Endothelial cell of umbilical vein (primary cell): ENCODE measurements at regions not wholly inside any gene's neighbourhood (a gene's known extent, or its start where the extent isn't known, plus 50 kb on each side); places are given as distances from the start of the nearest gene placed in this dataset.

Source experiments
- BruUV-seq: library from RNA; stranded (reverse); fragments of 400-500 nt; replicated peaks from 2 replicates; lab custom pipeline; 2021; lab: Mats Ljungman, UMichigan
- CTCF ChIA-PET: fragments of 300-600, 350-600 bp; sonication (Branson Sonifier 250); formaldehyde crosslinking; loops from one replicate; lab custom pipeline; 2021; ENCODE audit warnings: antibody characterized with exemption, inconsistent platforms; lab: Charles Lee
- POLR2A ChIA-PET: fragments of 300-600, 350-600 bp; sonication (Branson Sonifier 250); formaldehyde crosslinking; loops from one replicate; lab custom pipeline; 2021; ENCODE audit warnings: antibody characterized with exemption, inconsistent platforms; lab: Charles Lee
- DNase-seq: peaks from one replicate; pipeline ENCODE4 v3.0.0-alpha.2; 2011; ENCODE audit warnings: low read depth, low spot score
- FAIRE-seq: peaks from 2 replicates; lab custom pipeline; 2011; peaks lifted over from hg19 to GRCh38; lab: Jason Lieb, UNC
- H2AFZ ChIP-seq: 2 replicates; pipeline ENCODE4 v1.6.0; 2012; ENCODE audit warnings: low read depth, low read length, control low read depth, inconsistent platforms
- H3K27ac ChIP-seq: 2 replicates; pipeline ENCODE4 v1.5.1; 2011; ENCODE audit warnings: low read depth, mild to moderate bottlenecking, control low read depth, low read length, moderate library complexity; ENCODE audit not compliant: insufficient read depth
- H3K27me3 ChIP-seq, 2 experiments: 2 replicates each; pipeline versions ENCODE4 v1.6.0 to v1.6.1; 2011; ENCODE audit warnings: low read length in 2 of 2, mixed read lengths in 1 of 2; ENCODE audit not compliant: control insufficient read depth in 2 of 2, insufficient read depth in 2 of 2
- H3K36me3 ChIP-seq, 2 experiments: 2 replicates in 1 of 2; 3 replicates in 1 of 2; pipeline ENCODE4 v1.5.1; 2011; ENCODE audit warnings: low read length in 2 of 2, mild to moderate bottlenecking in 1 of 2, moderate library complexity in 1 of 2; ENCODE audit not compliant: control insufficient read depth in 2 of 2, insufficient read depth in 2 of 2; ENCODE audit errors: extremely low read depth in 1 of 2
- H3K4me1 ChIP-seq: 3 replicates; pipeline ENCODE4 v1.5.1; 2011; ENCODE audit warnings: mild to moderate bottlenecking, low read length; ENCODE audit not compliant: control insufficient read depth, insufficient read depth; ENCODE audit errors: extremely low read depth
- H3K4me2 ChIP-seq: 2 replicates; pipeline ENCODE4 v1.6.1; 2011; ENCODE audit warnings: low read length, control low read depth, mixed read lengths; ENCODE audit not compliant: insufficient read depth
- H3K4me3 ChIP-seq, 3 experiments: fragments of 200-600 bp in 1 of 3; sonication (generic), shearing (Covaris generic) in 1 of 3; replicated peaks in 1 of 3; 2 replicates each; pipeline ENCODE4 v1.5.1; 2011 to 2016; ENCODE audit warnings: control low read depth in 3 of 3, low read length in 3 of 3, mild to moderate bottlenecking in 2 of 3, inconsistent platforms in 1 of 3, low read depth in 1 of 3, moderate library complexity in 1 of 3; ENCODE audit not compliant: insufficient read depth in 1 of 3
- H3K79me2 ChIP-seq: 2 replicates; pipeline ENCODE4 v1.6.0; 2012; ENCODE audit warnings: low read length, inconsistent platforms; ENCODE audit not compliant: control insufficient read depth, insufficient read depth
- H3K9ac ChIP-seq: replicated peaks from 2 replicates; pipeline ENCODE3; 2011; ENCODE audit warnings: low read length, control low read depth; ENCODE audit not compliant: insufficient read depth; ENCODE audit errors: extremely low read depth
- H3K9me1 ChIP-seq: replicated peaks from 3 replicates; pipeline ENCODE4 v1.6.0; 2011; ENCODE audit warnings: mild to moderate bottlenecking, low read length; ENCODE audit not compliant: control insufficient read depth, insufficient read depth; ENCODE audit errors: extremely low read depth
- H3K9me3 ChIP-seq: replicated peaks from 2 replicates; pipeline ENCODE4 v1.5.1; 2012; ENCODE audit warnings: low read length, inconsistent platforms; ENCODE audit not compliant: control insufficient read depth, insufficient read depth
- H4K20me1 ChIP-seq: replicated peaks from 2 replicates; pipeline ENCODE3; 2011; ENCODE audit warnings: mild to moderate bottlenecking, low read length; ENCODE audit not compliant: control insufficient read depth, insufficient read depth; ENCODE audit errors: extremely low read depth
- EZH2 ChIP-seq: IDR thresholded peaks from 2 replicates; pipeline ENCODE4 v1.6.1; 2012; ENCODE audit warnings: borderline replicate concordance, low read depth, mild to moderate bottlenecking, moderate library complexity, low read length, inconsistent platforms; ENCODE audit not compliant: severe bottlenecking
- FOS ChIP-seq: IDR thresholded peaks from 2 replicates; pipeline ENCODE4 v1.6.1; 2011; ENCODE audit warnings: mild to moderate bottlenecking, low read length, moderate library complexity, borderline replicate concordance; ENCODE audit not compliant: insufficient read depth
- GATA2 ChIP-seq: IDR thresholded peaks from 2 replicates; pipeline ENCODE4 v1.7.0; 2011; ENCODE audit warnings: low read depth, mild to moderate bottlenecking, moderate library complexity, mixed read lengths, low read length; ENCODE audit not compliant: insufficient read length, insufficient read depth
- JUN ChIP-seq: IDR thresholded peaks from 2 replicates; pipeline ENCODE4 v1.6.1; 2011; ENCODE audit warnings: borderline replicate concordance, low read depth; ENCODE audit not compliant: insufficient read length, insufficient read depth
- MYC ChIP-seq: IDR thresholded peaks from one replicate; pipeline ENCODE4 v1.6.1; 2011; ENCODE audit warnings: mild to moderate bottlenecking, low read depth, low read length
- POLR2A ChIP-seq: IDR thresholded peaks from 2 replicates; pipeline ENCODE4 v1.6.1; 2012; ENCODE audit warnings: low read depth, mild to moderate bottlenecking, control low read depth, low read length
- POLR2AphosphoS5 ChIP-seq: IDR thresholded peaks from 2 replicates; pipeline ENCODE4 v1.6.1; 2012; ENCODE audit warnings: low read depth, mild to moderate bottlenecking, control low read depth, low read length, moderate library complexity; ENCODE audit not compliant: insufficient read depth
- dilution Hi-C: fragments of 300-500 bp; cut with MboI; formaldehyde crosslinking; loops from one replicate; pipeline ENCODE4 v1.15.0; 2019; ENCODE audit warnings: low sequenced_read_pairs; ENCODE audit not compliant: extremely low pct_ligation_motif_present
- intact Hi-C: fragments of 100-400 bp; cut with micrococcal nuclease; formaldehyde crosslinking; loops from one replicate; pipeline ENCODE4 v1.10.0; 2022
- TF ChIP-seq, protein P1 (sequence below), 2 donors: IDR thresholded peaks; 1 replicate in 1 of 2; 2 replicates in 1 of 2; pipeline ENCODE4 v1.5.1; 2011; ENCODE audit warnings: low read length in 2 of 2, mild to moderate bottlenecking in 2 of 2, moderate library complexity in 2 of 2, control low read depth in 1 of 2, inconsistent platforms in 1 of 2, low read depth in 1 of 2; ENCODE audit not compliant: insufficient read depth in 1 of 2; ENCODE audit errors: extremely low read depth in 1 of 2
- TF ChIP-seq, protein P2 (sequence below): IDR thresholded peaks from 2 replicates; pipeline ENCODE4 v1.6.1; 2011; ENCODE audit not compliant: insufficient read depth, insufficient read length

DNA sequence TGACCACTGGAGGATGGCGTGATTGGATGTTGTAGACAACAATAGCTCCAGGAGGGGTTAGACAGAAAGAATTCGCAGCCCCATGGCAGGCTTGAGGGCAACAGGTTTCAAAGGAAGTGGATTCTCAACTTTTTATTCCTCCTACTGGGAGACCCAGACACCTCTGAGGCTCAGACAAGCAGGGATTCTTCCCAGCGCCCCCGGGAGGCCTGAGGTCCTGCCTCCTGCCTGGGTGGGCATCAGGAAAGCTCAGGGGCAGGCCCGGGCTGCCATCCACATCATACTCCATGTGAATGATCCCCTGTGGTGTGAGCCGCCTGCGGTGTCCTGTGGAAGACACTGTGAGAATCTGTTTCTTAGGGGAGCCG, 203.5 kb downstream of the CYP26B1 start:
- intact Hi-C loops, result no loop called here
- no peaks in the 10 kb centered on the region for H3K36me3 ChIP-seq
- H3K27ac ChIP-seq, result no peak overlapping the region
- ChIA-PET CTCF (interaction anchor here (1.0 kb wide), 1 partner anchor 20 kb away, joined by 4 read pairs; no protein-coding TSS in a partner anchor), POLR2A (no interaction called here)
- no peak overlapping the region for H3K9ac ChIP-seq
- no TSS peak for BruUV-seq
- no peaks in the 10 kb centered on the region for H3K4me1 ChIP-seq
- no peaks in the 10 kb centered on the region for H3K79me2 ChIP-seq
- TF ChIP-seq, protein P1, sequence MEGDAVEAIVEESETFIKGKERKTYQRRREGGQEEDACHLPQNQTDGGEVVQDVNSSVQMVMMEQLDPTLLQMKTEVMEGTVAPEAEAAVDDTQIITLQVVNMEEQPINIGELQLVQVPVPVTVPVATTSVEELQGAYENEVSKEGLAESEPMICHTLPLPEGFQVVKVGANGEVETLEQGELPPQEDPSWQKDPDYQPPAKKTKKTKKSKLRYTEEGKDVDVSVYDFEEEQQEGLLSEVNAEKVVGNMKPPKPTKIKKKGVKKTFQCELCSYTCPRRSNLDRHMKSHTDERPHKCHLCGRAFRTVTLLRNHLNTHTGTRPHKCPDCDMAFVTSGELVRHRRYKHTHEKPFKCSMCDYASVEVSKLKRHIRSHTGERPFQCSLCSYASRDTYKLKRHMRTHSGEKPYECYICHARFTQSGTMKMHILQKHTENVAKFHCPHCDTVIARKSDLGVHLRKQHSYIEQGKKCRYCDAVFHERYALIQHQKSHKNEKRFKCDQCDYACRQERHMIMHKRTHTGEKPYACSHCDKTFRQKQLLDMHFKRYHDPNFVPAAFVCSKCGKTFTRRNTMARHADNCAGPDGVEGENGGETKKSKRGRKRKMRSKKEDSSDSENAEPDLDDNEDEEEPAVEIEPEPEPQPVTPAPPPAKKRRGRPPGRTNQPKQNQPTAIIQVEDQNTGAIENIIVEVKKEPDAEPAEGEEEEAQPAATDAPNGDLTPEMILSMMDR (IDR thresholded peaks at IDR 0.05; ENCODE audit: extremely low read depth in 1 of 2, insufficient read depth in 1 of 2, low read depth in 1 of 2, low read length in 2 of 2), result no peak
- no peak for TF ChIP-seq POLR2AphosphoS5
- no peak overlapping the region for H3K4me2 ChIP-seq
- FAIRE-seq (no peak), DNase-seq (no peak)
- H2AFZ ChIP-seq, result no peak overlapping the region
- no peaks in the 10 kb centered on the region for H3K9me1 ChIP-seq
- dilution Hi-C loops, result no loop called here
- no peaks in the 10 kb centered on the region for H3K9me3 ChIP-seq
- no peak overlapping the region for H3K4me3 ChIP-seq
- no peaks in the 10 kb centered on the region for H4K20me1 ChIP-seq
- peaks cover 0 to 2% of the 10 kb centered on the region in 2 experiments for H3K27me3 ChIP-seq

DNA sequence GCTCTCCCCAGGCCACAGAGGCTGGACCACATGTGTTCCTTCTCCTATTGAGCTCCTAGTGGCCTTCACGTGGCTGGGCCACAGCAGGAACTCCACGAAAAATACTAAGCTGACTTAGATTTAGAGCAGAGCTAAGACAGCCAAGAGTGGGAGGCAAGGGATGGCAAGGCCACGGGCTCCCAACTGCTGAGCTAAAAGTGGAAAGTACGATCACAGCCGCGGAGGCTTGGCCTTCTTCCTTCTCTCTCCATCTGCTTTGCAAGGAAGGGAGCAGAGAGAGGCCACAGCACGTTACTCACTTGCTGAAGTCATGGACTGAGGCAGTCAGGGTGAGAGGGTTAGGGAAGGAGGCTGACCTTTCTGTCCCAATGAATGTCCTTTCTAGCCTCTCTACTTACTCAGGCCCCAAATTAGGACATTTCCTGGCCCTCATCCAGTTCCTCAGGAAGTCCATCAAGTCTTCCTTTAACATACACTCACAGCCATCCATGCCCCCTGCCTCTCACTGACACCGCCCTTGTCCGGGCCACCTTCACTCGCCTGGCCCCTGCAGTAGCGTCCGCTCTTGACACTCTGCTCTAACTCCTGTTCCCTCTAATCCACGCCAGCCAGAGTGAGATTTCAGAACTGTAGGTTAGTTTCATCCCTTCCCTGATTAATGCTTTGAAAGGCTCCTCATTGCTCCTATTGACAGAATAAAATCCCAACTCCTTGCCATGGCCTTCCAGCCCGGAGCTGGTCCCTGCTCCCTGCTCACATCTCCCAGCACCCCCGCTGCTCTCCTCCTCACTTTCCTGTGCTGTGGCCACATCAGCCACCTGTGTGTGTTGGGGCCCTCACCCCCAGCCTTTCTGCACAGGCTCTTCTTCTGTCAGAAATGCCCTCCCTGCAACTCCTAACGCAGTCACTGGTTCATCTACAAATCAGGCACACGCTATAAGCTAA, 204.2 kb downstream of the CYP26B1 start:
- BruUV-seq, result no TSS peak
- no peak for TF ChIP-seq JUN
- TF ChIP-seq FOS, result no peak
- TF ChIP-seq, protein P2, sequence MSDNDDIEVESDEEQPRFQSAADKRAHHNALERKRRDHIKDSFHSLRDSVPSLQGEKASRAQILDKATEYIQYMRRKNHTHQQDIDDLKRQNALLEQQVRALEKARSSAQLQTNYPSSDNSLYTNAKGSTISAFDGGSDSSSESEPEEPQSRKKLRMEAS, result no peak
- TF ChIP-seq EZH2, result no peak
- no peak for TF ChIP-seq POLR2AphosphoS5
- TF ChIP-seq MYC, result no peak
- TF ChIP-seq POLR2A, result no peak
- TF ChIP-seq GATA2, result no peak
- TF ChIP-seq, protein P1 (IDR thresholded peaks at IDR 0.05; ENCODE audit: extremely low read depth in 1 of 2, insufficient read depth in 1 of 2, low read depth in 1 of 2, low read length in 2 of 2), result no peak

More for the DNA sequence above, 204.2 kb downstream of the CYP26B1 start:
- Histone ChIP-seq H3K27me3 (peaks cover 0 to 2% of the 10 kb centered on the region in 2 experiments), H3K27ac (no peak overlapping the region), H4K20me1 (no peaks in the 10 kb centered on the region), H3K9me3 (no peaks in the 10 kb centered on the region), H2AFZ (no peak overlapping the region), H3K9me1 (no peaks in the 10 kb centered on the region), H3K9ac (no peak overlapping the region), H3K36me3 (no peaks in the 10 kb centered on the region), H3K4me1 (no peaks in the 10 kb centered on the region), H3K79me2 (no peaks in the 10 kb centered on the region), H3K4me2 (no peak overlapping the region), H3K4me3 (no peak overlapping the region)
- CTCF ChIA-PET, result interaction anchor here (1.0 kb wide), 1 partner anchor 20 kb away, joined by 4 read pairs; no protein-coding TSS in a partner anchor
- POLR2A ChIA-PET, result no interaction called here
- no peak for FAIRE-seq
- intact Hi-C loops (no loop called here), dilution Hi-C loops (no loop called here)
- DNase-seq, result no peak
